ENCODE measurements at regions not wholly inside any gene's neighbourhood (a gene's known extent, or its start where the extent isn't known, plus 50 kb on each side); places are given as distances from the start of the nearest gene placed in this dataset.

- no peak overlapping the region for H3K4me3 Mint-ChIP-seq
- H3K9me3 Mint-ChIP-seq, result no peaks in the 10 kb centered on the region
- no peaks in the 10 kb centered on the region for H3K36me3 Mint-ChIP-seq
- peaks cover 0 to 4% (median 2%) of the 10 kb centered on the region in 5 donors for H3K27me3 Mint-ChIP-seq
- DNase-seq (no peak), ATAC-seq (no peak)
- POLR2A ChIA-PET, result no interaction called here
- H3K27ac Mint-ChIP-seq, result no peak overlapping the region
- H3K4me1 Mint-ChIP-seq, result peaks cover 0 to 35% (median 0%) of the 10 kb centered on the region in 4 donors
These were observed 209.0 kb upstream of the NUDT4 start for GRCh38 chr12:93168751-93169150.

DNA sequence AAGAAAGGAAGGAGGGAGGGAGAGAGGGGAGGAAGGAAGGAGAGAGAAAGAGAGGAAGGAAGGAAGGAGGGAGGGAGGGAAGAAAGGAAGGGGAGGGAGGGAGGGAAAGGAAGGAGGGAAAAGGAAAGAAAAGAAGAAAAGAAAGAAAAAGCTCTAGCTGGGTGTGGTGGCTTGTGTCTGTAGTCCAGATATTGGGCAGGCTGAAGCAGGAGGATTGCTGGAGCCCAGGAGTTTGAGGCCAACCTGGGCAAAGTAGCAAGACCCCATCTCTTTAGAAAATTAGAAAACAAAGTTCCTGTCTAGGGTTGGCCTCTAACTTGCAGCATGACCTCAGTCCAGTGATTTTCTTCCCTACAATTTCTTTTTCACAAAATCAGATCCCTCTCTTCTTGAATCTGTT, 208.2 kb upstream of the NUDT4 start:
- peaks cover 0 to 29% (median 0%) of the 10 kb centered on the region in 4 donors for H3K4me1 Mint-ChIP-seq
- H3K27me3 Mint-ChIP-seq, result peaks cover 0 to 2% (median 0%) of the 10 kb centered on the region in 5 donors

GRCh38 chr12:93170928-93171327, 206.8 kb upstream of the NUDT4 start:
- POLR2A ChIA-PET, result no interaction called here
- H3K4me1 Mint-ChIP-seq, result peaks cover 0 to 22% (median 0%) of the 10 kb centered on the region in 4 donors
- no peak overlapping the region for H3K27ac Mint-ChIP-seq
- ATAC-seq, result no peak
- no peaks in the 10 kb centered on the region for H3K9me3 Mint-ChIP-seq
- no peaks in the 10 kb centered on the region for H3K27me3 Mint-ChIP-seq
- H3K36me3 Mint-ChIP-seq, result no peaks in the 10 kb centered on the region
- H3K4me3 Mint-ChIP-seq, result no peak overlapping the region
- no peak for DNase-seq

More for the DNA sequence above, 208.2 kb upstream of the NUDT4 start:
- POLR2A ChIA-PET, result no interaction called here
- H3K36me3 Mint-ChIP-seq, result no peaks in the 10 kb centered on the region
- no peak overlapping the region for H3K4me3 Mint-ChIP-seq
- H3K27ac Mint-ChIP-seq, result no peak overlapping the region
- H3K9me3 Mint-ChIP-seq, result no peaks in the 10 kb centered on the region
- ATAC-seq, result no peak
- no peak for DNase-seq

- POLR2A ChIA-PET, result no interaction called here
These were observed 204.4 kb upstream of the NUDT4 start for GRCh38 chr12:93173178-93173957.

DNA sequence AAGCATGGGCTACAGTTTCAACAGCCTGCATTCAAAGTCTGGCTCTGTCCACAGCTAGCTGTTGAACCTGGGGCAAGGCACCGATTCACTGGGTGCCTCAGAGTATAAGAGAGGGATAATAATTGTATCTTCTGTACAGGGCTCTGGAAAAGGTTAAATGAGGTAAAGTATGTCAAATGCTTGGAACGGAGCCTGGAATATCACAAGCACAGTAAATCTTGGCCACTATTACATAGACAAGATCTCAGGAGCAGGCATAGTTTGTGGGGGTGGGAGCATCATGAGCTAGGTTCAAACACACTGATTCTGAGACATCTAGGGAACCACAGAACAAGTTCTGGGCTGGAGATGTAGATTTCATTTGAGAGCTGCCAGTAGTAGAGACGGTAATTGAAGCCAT, 203.7 kb upstream of the NUDT4 start:
- POLR2A ChIA-PET, result no interaction called here
- no peak overlapping the region for H3K27ac Mint-ChIP-seq
- H3K9me3 Mint-ChIP-seq, result no peaks in the 10 kb centered on the region
- H3K4me3 Mint-ChIP-seq, result no peak overlapping the region
- ATAC-seq (no peak), DNase-seq (no peak)
- H3K36me3 Mint-ChIP-seq, result peaks cover 0 to 1% (median 0%) of the 10 kb centered on the region in 3 donors
- no peaks in the 10 kb centered on the region for H3K27me3 Mint-ChIP-seq
- no peaks in the 10 kb centered on the region for H3K4me1 Mint-ChIP-seq

More at GRCh38 chr12:93173178-93173957, 204.4 kb upstream of the NUDT4 start:
- Mint-ChIP-seq H3K36me3 (peaks cover 0 to 1% (median 0%) of the 10 kb centered on the region in 3 donors), H3K4me3 (no peak overlapping the region), H3K4me1 (no peaks in the 10 kb centered on the region), H3K9me3 (no peaks in the 10 kb centered on the region), H3K27me3 (no peaks in the 10 kb centered on the region), H3K27ac (no peak overlapping the region)
- DNase-seq (no peak), ATAC-seq (no peak)

DNA sequence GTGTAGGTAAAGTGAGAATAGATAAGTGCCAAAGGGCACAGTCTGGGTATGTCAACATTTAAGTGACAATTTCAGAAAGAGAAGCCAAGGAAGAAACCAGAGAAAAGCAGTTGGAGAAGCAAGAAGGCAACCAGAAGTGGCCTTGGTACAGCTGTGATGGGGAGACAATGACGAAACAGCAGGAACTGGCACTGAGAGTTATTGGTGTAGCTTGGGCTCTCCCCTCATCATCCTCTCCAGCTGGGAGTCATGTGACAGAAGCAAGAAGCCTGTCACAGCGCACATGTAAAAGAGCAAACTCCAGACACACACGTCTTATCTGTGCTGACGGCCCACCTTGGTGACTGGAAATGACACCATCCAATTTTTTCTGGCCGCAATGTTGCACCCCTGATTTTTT, 203.3 kb upstream of the NUDT4 start:
- no peak overlapping the region for H3K27ac Mint-ChIP-seq
- DNase-seq, result no peak
- ATAC-seq, result no peak
- no peaks in the 10 kb centered on the region for H3K27me3 Mint-ChIP-seq
- H3K4me1 Mint-ChIP-seq, result no peaks in the 10 kb centered on the region
- H3K4me3 Mint-ChIP-seq, result no peak overlapping the region
- peaks cover 0 to 1% (median 0%) of the 10 kb centered on the region in 3 donors for H3K36me3 Mint-ChIP-seq
- H3K9me3 Mint-ChIP-seq, result no peaks in the 10 kb centered on the region
- POLR2A ChIA-PET, result no interaction called here

GRCh38 chr12:93176165-93176564, 201.6 kb upstream of the NUDT4 start:
- POLR2A ChIA-PET, result no interaction called here
- H3K27ac Mint-ChIP-seq, result peak overlapping the region in 1 of 10 donors; percentile 35
- H3K36me3 Mint-ChIP-seq, result peaks cover 0 to 1% (median 0%) of the 10 kb centered on the region in 3 donors
- no peaks in the 10 kb centered on the region for H3K27me3 Mint-ChIP-seq
- no peaks in the 10 kb centered on the region for H3K9me3 Mint-ChIP-seq
- no peak overlapping the region for H3K4me3 Mint-ChIP-seq
- no peak for ATAC-seq
- DNase-seq, result no peak
- H3K4me1 Mint-ChIP-seq, result peaks cover 0 to 5% (median 0%) of the 10 kb centered on the region in 4 donors

DNA sequence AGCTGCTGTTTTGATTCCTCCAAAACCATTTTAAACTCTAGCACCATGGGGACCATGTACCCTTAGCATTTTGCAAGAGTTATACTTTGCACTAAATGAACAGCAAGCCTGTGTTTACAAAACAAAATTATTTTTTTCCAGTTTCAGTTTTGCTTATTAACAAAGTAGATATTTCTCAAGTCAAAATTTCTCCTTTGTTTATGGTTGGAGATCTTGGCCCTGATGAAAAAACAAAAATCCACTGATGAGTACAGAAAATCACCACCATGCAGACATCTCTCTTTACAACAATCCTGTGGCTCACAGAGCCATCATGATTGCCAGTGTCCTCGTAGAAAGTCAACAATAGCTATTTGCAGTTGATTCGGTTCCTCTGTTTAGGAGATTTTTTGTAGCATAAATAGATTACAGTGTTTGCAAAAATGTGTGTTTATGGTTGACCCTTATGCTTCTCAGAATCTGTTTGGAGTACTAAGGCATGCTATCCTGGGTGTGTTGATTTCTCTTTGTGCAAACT, 201.1 kb upstream of the NUDT4 start:
- no peaks in the 10 kb centered on the region for H3K27me3 Mint-ChIP-seq
- H3K9me3 Mint-ChIP-seq, result no peaks in the 10 kb centered on the region
- POLR2A ChIA-PET, result no interaction called here
- no peak for ATAC-seq
- DNase-seq, result no peak
- peaks cover 0 to 10% (median 2%) of the 10 kb centered on the region in 4 donors for H3K4me1 Mint-ChIP-seq
- peaks cover 0 to 1% (median 0%) of the 10 kb centered on the region in 3 donors for H3K36me3 Mint-ChIP-seq
- no peak overlapping the region for H3K4me3 Mint-ChIP-seq
- no peak overlapping the region for H3K27ac Mint-ChIP-seq

DNA sequence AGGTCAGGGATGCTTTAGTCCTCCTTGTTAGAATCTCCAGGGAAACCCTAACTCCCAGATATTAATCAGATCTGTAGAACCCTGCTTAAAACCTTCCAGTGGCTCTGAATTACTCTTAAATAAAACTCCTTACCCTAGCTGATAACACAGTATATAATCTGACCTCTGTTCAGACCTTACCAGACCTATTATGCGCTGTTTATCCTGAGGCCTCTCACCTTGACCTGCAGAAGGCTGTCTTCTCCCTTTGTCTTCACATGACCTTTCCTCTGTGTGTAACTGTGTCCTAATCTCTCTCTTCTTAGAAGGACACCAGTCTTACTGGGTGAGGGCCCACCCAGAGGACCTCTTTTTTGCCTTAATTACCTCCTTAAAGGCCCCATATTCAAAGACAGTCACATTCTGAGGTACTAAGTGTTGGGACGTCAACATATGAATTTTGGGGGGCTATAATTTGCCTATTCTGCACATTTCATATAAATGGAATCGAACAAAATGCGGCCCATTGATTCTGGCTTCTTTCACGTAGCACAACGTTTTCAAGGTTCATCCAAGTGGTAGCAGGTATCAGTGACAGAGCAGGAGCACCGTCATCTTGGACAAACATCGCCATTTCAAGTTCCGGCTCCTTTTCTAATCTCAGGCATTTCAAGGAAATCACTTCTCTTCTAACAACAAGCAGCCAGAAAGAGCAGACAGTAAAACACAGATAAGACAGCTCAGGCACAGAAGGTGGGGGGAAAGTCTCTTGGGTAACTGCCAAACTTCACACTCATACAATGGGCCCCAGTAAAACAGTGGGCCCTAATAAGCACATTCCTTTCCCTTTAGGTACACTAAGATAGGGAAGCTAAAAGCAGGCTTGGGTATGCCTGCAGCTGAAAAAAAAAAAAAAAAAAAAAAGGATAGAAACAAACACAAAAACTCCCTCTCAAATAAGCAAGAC, 200.2 kb upstream of the NUDT4 start:
- ATAC-seq (no peak), DNase-seq (no peak)
- peaks cover 0 to 1% (median 0%) of the 10 kb centered on the region in 3 donors for H3K36me3 Mint-ChIP-seq
- peaks cover 0 to 12% (median 2%) of the 10 kb centered on the region in 4 donors for H3K4me1 Mint-ChIP-seq
- no peaks in the 10 kb centered on the region for H3K9me3 Mint-ChIP-seq
- POLR2A ChIA-PET, result no interaction called here
- no peak overlapping the region for H3K4me3 Mint-ChIP-seq
- H3K27ac Mint-ChIP-seq, result peak overlapping the region in 1 of 10 donors; percentile 9
- no peaks in the 10 kb centered on the region for H3K27me3 Mint-ChIP-seq

DNA sequence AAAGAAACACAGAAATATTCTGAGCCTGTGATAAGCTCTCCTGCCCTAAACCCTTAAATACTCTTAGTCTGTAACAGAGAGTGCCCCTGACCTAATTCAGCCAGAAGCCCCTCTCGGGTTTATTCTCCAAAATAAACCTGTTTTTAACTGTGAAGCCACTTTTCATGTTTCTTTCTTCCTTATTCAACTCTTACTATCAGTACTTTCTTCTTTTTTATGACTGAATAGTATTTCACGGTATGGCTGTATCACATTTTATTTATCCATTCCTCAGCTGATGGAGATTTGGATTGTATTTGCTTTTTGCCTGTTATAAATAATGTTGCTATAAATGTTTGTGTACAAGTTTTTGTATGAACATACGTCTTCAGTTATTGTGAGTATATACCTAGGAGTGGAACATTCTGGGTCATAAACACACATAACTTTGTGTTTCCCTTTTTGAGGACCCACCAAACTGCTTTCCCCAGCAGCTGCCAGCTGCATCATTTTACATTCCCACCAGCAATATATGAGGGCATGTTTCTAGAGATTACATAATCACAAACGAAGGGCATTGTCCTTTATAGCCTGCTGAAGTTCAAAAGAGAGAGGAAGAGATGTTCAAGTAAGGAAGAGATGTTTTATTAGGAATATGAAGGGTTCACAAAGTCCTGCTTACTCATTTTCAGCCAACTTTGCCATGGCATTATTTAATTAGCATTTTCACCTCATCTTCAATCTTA, 199.4 kb upstream of the NUDT4 start:
- no peaks in the 10 kb centered on the region for H3K9me3 Mint-ChIP-seq
- DNase-seq (no peak), ATAC-seq (no peak)
- H3K27ac Mint-ChIP-seq, result peak overlapping the region in 1 of 10 donors; percentile 9
- H3K4me3 Mint-ChIP-seq, result no peak overlapping the region
- peaks cover 0 to 1% (median 0%) of the 10 kb centered on the region in 3 donors for H3K36me3 Mint-ChIP-seq
- H3K4me1 Mint-ChIP-seq, result peaks cover 0 to 12% (median 2%) of the 10 kb centered on the region in 4 donors
- H3K27me3 Mint-ChIP-seq, result no peaks in the 10 kb centered on the region
- POLR2A ChIA-PET, result no interaction called here

DNA sequence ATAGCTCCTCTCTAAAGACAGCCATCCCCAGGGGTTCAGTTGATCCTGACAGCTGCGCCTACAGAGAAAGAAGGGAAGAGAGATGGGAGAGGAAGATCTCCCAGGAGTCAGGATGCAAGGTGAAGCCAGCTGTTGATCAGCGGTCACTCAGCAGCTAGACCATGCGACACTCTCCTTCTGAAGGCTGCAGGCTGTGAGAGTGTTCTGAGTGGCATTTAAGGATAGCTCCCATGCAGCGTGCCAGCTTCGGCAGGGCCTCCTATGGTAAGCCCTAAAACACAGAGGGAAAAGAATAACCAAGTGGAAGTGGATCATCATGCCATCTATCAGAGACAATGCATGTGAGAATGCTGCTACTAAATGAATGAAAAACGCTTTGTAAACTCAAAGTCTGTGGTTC, 197.9 kb upstream of the NUDT4 start:
- POLR2A ChIA-PET, result no interaction called here
- no peaks in the 10 kb centered on the region for H3K27me3 Mint-ChIP-seq
- DNase-seq (no peak), ATAC-seq (no peak)
- no peaks in the 10 kb centered on the region for H3K9me3 Mint-ChIP-seq
- no peak overlapping the region for H3K4me3 Mint-ChIP-seq
- no peak overlapping the region for H3K27ac Mint-ChIP-seq
- H3K36me3 Mint-ChIP-seq, result peaks cover 0 to 1% (median 0%) of the 10 kb centered on the region in 3 donors
- H3K4me1 Mint-ChIP-seq, result peaks cover 5 to 25% (median 14%) of the 10 kb centered on the region in 4 donors

DNA sequence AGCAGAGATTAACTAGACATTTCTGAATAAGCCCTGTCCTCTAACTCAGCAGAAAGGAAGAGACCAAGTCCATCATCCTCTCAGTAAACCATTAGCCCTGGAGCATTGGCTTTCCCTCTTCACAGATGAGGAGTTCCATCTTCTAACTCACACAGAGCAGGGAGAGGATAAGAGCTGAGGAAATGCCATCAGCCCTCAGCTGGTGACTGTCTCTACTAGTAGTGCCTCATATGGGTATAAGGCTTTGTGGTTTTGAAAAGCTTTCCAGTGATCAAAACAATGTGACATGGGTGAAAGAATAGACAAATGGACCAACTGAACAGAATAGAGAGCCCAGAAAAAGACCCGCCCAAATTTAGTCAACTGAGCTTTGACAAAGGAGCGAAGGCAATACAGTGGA, 197.2 kb upstream of the NUDT4 start:
- Mint-ChIP-seq H3K4me3 (no peak overlapping the region), H3K36me3 (peaks cover 0 to 1% (median 0%) of the 10 kb centered on the region in 3 donors), H3K9me3 (no peaks in the 10 kb centered on the region), H3K4me1 (peaks cover 5 to 32% (median 21%) of the 10 kb centered on the region in 4 donors), H3K27ac (no peak overlapping the region), H3K27me3 (no peaks in the 10 kb centered on the region)
- DNase-seq (no peak), ATAC-seq (no peak)
- POLR2A ChIA-PET, result no interaction called here
